Thoracic aorta (tissue), 2 donors: ENCODE measurements at regions not wholly inside any gene's neighbourhood (a gene's known extent, or its start where the extent isn't known, plus 50 kb on each side); places are given as distances from the start of the nearest gene placed in this dataset.
"Not testable (repeated sequence)": the region's sequence is repeated elsewhere in the genome, so short reads cannot be mapped to it uniquely, and the experiment has no call there.

Experiments
- ATAC-seq: fragments of 150-250 bp; one replicate; pipeline ENCODE4 v1.8.0; 2017; ENCODE audit warnings: low read depth; ENCODE audit not compliant: insufficient number of reproducible peaks, low FRiP score
- DNase-seq: peaks from one replicate; pipeline ENCODE4 v3.0.0-alpha.2; 2020; ENCODE audit warnings: low spot score
- H3K27ac ChIP-seq, 2 donors: fragments of 200-600 bp; sonication (generic); 1 replicate in 1 of 2; 2 replicates in 1 of 2; pipeline ENCODE4 v1.5.1; 2016; ENCODE audit warnings: mild to moderate bottlenecking in 2 of 2, moderate library complexity in 2 of 2
- H3K27me3 ChIP-seq: fragments of 200-600 bp; sonication (generic); replicated peaks from 2 replicates; pipeline ENCODE4 v1.6.0; 2016; ENCODE audit warnings: mild to moderate bottlenecking; ENCODE audit not compliant: insufficient read depth
- H3K36me3 ChIP-seq: fragments of 200-600 bp; sonication (generic); one replicate; pipeline ENCODE4 v1.5.1; 2016
- H3K4me1 ChIP-seq, 2 donors: fragments of 200-600 bp; sonication (generic); 1 replicate in 1 of 2; 2 replicates in 1 of 2; pipeline versions ENCODE4 v1.5.1 to v1.6.0; 2016; ENCODE audit warnings: low read depth in 2 of 2, mild to moderate bottlenecking in 1 of 2; ENCODE audit not compliant: control insufficient read depth in 1 of 2
- H3K4me3 ChIP-seq: fragments of 200-600 bp; sonication (generic); 2 replicates; pipeline ENCODE4 v1.5.1; 2016; ENCODE audit warnings: mild to moderate bottlenecking
- H3K9me3 ChIP-seq: fragments of 200-600 bp; sonication (generic); 2 replicates; pipeline ENCODE4 v1.5.1; 2016

- H3K36me3 ChIP-seq, H3K27ac ChIP-seq, DNase-seq, H3K9me3 ChIP-seq, H3K4me1 ChIP-seq, H3K4me3 ChIP-seq, H3K27me3 ChIP-seq, ATAC-seq: not testable (repeated sequence)
Measured at GRCh38 chr16:32038783-32039496, 165.3 kb downstream of the ZNF267 start.

GRCh38 chr16:32039919-32040318 is 166.3 kb downstream of the ZNF267 start:
- not testable (repeated sequence) for ATAC-seq, H3K4me3 ChIP-seq, H3K4me1 ChIP-seq, H3K27me3 ChIP-seq, H3K27ac ChIP-seq, DNase-seq, H3K36me3 ChIP-seq, H3K9me3 ChIP-seq

GRCh38 chr16:32066016-32066651 is 187.0 kb upstream of the TP53TG3D start:
- not testable (repeated sequence) for H3K4me3 ChIP-seq, H3K9me3 ChIP-seq, H3K4me1 ChIP-seq, H3K36me3 ChIP-seq, DNase-seq, H3K27ac ChIP-seq, ATAC-seq, H3K27me3 ChIP-seq

GRCh38 chr16:32071586-32071985 is 181.5 kb upstream of the TP53TG3D start:
- H3K4me3 ChIP-seq, H3K27me3 ChIP-seq, H3K9me3 ChIP-seq, ATAC-seq, DNase-seq, H3K36me3 ChIP-seq, H3K27ac ChIP-seq, H3K4me1 ChIP-seq: not testable (repeated sequence)

GRCh38 chr16:32083891-32084290 is 169.2 kb upstream of the TP53TG3D start:
- H3K4me1 ChIP-seq, H3K27ac ChIP-seq, DNase-seq, ATAC-seq, H3K27me3 ChIP-seq, H3K4me3 ChIP-seq, H3K36me3 ChIP-seq, H3K9me3 ChIP-seq: not testable (repeated sequence)

GRCh38 chr16:32084656-32085401 is 168.3 kb upstream of the TP53TG3D start:
- DNase-seq, H3K27me3 ChIP-seq, ATAC-seq, H3K4me3 ChIP-seq, H3K36me3 ChIP-seq, H3K27ac ChIP-seq, H3K4me1 ChIP-seq, H3K9me3 ChIP-seq: not testable (repeated sequence)

GRCh38 chr16:32085438-32086141 is 167.5 kb upstream of the TP53TG3D start:
- not testable (repeated sequence) for ATAC-seq, H3K9me3 ChIP-seq, H3K4me1 ChIP-seq, H3K27ac ChIP-seq, H3K36me3 ChIP-seq, DNase-seq, H3K27me3 ChIP-seq
- H3K4me3 ChIP-seq = peak overlapping the region; percentile 29

- not testable (repeated sequence) for H3K27me3 ChIP-seq, H3K4me1 ChIP-seq, H3K9me3 ChIP-seq, H3K27ac ChIP-seq, DNase-seq, H3K36me3 ChIP-seq, ATAC-seq
- H3K4me3 ChIP-seq = peak overlapping the region; percentile 67
Measured at GRCh38 chr16:32115562-32115961, 137.5 kb upstream of the TP53TG3D start.
